HG02884 (cell line): ENCODE measurements at regions not wholly inside any gene's neighbourhood (a gene's known extent, or its start where the extent isn't known, plus 50 kb on each side); places are given as distances from the start of the nearest gene placed in this dataset.
"Not testable (repeated sequence)": the region's sequence is repeated elsewhere in the genome, so short reads cannot be mapped to it uniquely, and the experiment has no call there.

Experiments used
- ATAC-seq: cut with Tn5 transposase; IDR thresholded peaks from one replicate; pipeline ENCODE4 v1.9.1; 2021; ENCODE audit warnings: mild to moderate bottlenecking, moderate library complexity; ENCODE audit not compliant: unreplicated experiment

DNA sequence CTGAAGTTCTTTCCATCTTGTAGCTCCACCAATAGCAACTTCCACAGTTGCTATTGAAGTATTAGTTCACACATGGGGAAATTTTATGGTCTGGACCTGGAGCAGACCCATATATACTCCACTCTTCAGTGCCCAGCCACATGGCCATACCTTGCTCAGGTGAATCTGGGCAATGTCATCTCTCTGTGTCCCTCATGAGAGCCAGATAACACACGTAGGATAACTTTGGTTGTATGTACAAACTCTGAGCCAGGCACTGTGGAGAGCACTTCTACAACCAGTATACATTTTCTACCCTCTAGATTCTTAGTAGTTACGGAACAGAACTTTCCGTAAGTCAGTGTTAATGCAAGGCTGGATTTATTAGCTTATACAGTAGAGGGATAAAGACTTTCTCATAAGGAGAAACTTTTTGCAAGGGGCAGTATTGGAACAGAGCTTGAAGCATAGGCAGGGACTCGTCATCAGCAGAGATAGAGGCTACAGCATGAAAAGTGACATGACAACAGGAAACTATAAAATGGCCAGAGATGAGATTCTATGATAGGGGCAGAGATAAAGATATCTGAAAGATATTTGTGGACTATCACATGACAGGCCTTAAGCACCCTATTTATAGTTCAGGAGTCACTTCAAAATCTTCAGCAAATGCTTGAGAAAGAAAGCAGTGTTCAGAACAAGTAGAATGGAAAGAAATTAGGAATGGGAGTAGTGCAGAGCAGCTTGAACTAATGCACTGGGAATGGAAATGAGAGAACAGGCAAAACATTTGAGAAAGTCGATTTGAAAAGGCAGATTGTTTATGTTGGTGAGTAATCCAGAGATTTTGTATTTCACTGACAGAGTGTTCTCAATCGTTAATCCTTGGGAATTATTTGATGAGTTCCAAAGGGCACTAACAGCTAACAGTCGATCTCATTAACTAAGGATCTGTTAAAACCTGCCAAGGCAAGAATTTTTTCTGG lies 481.8 kb downstream of the USP25 start:
- ATAC-seq = no peak

DNA sequence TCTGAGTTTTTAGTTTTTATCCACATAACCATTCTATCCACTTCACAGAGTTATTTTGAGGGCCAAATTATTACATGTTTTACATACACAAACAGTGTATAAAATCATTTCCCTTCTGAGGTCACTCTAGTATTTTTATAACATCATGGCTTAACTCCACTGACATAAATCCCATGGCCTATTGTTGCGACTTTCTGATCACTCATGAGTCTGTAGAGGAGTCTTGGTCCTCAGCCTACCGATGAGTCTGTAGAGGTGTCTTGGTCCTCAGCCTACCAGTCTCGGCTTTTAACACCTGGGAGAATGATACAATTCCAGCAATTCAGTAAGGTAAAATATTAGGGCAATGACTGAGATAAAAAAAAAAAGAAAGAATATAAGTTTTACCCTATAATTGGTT lies 483.7 kb downstream of the USP25 start:
- ATAC-seq = no peak

DNA sequence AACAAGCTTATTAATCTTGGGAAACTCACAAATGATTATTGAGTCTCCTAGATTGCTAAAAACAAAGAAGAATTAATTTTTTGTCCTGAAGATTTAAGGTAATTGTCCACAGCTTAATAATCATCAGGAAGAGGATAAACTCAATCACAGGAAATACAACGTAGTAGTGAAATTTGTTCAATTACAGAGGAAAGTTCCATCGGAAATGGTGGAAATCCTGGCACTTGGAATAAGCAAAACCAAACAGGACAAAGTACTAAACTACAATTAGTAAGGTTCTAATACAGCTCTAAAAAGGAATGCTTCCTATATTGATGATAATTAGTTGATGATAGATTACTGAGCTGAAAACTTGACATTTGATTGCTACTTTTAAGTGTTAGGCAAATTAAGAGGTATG lies 485.4 kb downstream of the USP25 start:
- ATAC-seq = no peak

DNA sequence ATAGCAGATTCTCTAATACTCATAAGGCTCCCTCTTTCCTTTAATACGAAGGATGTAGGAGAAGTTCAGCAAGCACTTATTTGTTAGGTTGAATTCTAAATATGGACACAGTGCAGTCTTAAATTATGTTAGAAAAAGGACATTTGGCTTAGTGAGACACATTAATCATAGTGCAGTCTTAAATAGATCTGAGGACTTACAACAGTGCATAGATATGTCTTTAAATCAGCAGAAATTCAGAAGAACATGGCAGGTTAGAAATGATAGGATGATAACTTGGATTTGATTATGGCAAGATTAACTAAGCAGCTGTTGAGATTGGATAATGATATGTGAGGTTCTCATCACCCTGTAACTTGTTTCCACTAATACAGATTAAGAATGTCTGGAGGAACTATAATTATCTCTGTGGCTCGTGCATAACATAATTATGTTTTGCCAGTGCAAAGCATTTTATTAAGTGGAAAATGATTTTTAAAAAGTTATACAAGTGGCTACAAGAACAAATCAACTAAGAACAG lies 485.9 kb downstream of the USP25 start:
- ATAC-seq = no peak

GRCh38 chr21:16216288-16216962 lies 486.6 kb downstream of the USP25 start:
- ATAC-seq = no peak

DNA sequence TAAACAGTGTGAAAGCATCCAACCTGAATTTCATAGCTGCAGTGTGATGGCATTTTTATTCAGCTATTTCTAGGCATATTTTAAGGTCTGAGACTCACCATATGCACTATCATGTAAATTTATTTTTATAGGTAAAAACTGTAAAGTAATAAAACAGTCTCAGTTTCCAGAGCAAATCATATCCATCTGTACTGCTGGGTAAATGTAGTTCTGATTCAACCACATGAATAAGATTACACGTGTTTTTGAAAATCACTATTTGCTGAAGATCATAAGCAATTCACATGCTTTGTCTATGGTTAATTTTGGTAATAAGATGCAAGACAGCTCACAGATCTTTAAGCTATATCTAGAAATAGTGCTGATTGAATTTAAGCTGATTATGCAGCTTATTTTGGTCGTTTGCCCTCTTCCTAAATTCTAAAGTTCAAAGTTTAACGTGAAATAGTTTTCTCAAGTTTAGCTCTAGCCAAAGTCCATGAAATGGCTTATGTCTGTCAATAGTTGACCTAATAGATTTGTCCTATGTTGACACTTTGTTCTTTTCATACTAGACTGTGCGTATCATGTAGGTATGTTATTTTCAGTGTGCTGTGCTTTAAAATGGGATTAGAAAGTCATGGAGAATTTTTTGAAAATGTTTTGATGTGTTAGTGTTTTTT lies 489.0 kb downstream of the USP25 start:
- no peak for ATAC-seq

- ATAC-seq = not testable (repeated sequence)
Measured at GRCh38 chr21:16224756-16225155, 495.0 kb downstream of the USP25 start.

DNA sequence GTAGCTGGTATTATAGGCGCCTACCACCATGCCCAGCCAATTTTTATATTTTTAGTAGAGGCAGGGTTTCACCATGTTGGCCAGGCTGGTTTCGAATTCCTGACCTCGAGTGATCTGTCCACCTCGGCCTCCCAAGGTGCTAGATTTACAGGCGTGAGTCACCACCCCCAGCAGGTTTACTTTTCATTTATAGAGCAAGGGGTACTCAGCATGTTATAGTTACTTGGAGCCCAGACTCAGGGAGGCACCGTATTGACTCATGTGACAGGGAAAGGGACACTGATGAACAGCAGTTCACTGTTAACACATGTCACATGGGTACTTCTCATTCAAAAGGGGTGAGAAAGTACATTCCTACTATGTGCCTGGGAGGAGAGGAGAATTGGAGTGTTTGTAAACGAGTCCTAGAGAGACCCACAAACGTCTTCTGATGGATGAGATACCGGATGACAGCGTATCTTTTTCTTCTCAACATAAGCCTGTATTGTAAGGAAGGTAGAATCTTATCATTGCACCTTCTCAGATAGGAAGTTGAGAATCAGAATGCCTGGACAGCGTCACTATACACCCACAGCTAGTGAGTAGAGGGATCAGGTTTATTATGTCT lies 510.0 kb downstream of the USP25 start:
- ATAC-seq = no peak

GRCh38 chr21:16241016-16241415 lies 511.2 kb downstream of the USP25 start:
- ATAC-seq = no peak

DNA sequence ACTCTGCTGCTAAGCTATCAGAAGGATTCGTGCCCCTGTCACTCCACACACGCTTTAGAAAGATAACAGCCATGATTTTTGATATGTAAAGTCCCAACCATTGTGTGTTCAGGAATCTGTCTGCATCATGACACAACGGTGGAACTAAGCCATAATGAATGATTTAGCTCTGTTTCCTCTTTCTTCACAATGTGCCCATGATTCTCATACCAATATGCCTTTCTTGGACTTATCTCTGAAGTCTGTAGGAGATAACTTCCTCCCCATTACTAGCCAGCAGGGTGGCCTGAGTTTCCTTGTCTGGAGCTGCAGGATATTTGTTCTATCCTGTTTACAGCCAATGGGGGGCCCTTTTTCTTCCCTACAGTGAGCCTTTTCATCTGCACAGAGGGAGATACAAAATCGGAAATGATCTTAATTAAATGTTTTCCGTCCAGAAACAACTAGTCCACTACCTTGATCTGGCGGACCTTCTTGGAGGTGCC lies 511.7 kb downstream of the USP25 start:
- no peak for ATAC-seq

DNA sequence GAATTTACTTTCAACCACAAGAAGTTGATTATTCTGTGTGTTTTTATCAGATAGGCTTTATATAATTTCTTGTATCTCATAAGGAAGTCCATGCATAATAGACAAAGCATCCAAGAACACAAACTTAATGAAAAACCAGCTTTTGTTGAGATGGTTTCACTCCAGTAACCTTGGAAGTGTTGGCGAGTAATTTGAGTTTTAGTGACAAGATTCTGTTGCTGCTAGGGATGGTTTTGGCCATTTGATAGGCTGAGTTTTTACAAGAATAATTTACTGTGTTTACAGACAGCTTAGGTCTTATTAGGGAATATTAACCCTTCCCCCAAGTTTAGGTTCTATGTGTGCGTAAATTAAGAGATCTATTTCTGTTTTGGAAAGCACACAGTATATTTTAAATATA lies 513.6 kb downstream of the USP25 start:
- no peak for ATAC-seq

DNA sequence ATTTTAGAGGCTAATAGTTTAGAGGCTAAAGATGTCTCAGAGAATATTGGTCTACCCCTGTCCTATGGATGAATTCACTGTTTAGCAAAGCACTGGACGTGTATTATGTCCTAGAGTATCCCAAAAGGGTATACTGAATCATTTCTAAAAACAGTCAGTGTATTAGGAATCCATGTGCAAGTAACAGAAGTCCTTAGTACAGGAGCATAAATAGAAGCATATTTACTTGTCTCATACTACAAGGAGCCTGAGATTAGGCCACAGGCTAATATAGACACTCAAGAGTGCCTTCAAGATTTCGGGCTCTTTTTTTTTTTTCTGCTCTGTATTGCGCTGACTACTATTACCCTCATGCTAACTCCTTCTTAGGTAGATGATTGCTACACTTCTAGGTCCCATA lies 518.9 kb downstream of the USP25 start:
- ATAC-seq = no peak

GRCh38 chr21:16250273-16250672 lies 520.5 kb downstream of the USP25 start:
- ATAC-seq = no peak

GRCh38 chr21:16258844-16259611 lies 529.2 kb downstream of the USP25 start:
- no peak for ATAC-seq

DNA sequence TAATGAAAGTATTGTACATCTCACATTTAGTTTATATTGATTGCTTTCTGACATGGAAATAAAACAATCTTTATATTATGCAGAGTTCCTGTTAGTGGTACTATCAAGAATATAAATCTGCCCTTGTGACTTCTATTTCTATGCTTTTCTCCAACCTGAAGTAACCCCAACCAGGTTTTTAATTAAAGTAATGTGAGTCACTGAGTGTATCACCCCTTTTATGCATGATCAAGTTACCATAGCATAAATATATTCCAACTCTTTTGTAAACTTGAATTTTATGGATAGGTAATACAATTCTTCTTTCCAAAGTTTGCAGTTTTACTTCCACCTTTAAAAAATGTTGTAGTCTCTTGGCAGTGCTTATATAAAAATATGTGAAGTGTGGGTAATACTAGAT lies 532.3 kb downstream of the USP25 start:
- ATAC-seq = no peak

GRCh38 chr21:16264319-16264718 lies 534.5 kb downstream of the USP25 start:
- ATAC-seq = no peak

DNA sequence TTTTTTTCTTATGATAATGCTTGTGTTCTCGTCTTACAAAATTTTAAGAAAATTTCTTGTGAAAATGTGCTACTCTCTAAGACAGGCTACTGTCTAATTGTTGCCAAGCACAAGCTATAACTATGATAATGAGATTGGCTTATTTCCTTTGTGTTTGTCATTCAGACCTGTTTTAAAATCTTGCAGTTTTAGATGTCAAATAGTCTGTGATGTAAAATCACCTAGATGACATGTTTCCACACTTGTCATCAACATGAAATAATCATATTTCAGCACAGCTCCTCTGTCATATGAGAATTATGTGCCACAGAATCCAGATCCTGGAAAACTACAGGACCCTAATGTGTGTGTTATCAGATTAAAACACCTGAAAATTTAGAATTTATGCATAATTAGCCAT lies 539.7 kb downstream of the USP25 start:
- no peak for ATAC-seq

- ATAC-seq = no peak
Measured at GRCh38 chr21:16279731-16280581, 550.2 kb downstream of the USP25 start.

DNA sequence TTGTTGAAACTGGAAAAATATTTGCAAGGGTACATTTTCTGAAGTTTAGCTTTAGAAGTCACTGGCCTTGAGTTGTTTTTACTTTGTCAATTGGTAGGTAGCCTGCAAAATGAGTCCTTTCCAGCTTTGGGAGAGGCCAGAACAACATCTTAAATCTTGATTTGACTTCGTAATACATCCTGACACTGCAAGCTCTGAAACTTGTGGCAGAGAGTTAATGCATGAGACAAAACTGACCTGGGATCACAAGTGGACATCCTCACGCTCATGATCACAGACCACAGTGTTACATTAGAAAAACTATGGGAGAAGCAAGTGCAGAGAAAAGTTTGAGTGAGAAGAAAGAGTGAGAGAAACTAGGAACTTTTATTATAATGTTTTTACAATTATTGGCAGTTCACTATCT lies 550.9 kb downstream of the USP25 start:
- ATAC-seq = no peak
